Colonic mucosa (tissue), 4 donors: ENCODE measurements at regions not wholly inside any gene's neighbourhood (a gene's known extent, or its start where the extent isn't known, plus 50 kb on each side); places are given as distances from the start of the nearest gene placed in this dataset.

Experiments used
- DNase-seq: peaks from one replicate; pipeline ENCODE4 v3.0.0-alpha.2; 2020
- H3K27ac ChIP-seq: fragments of 200-600 bp; one replicate; pipeline ENCODE4 v1.8.0; 2021
- H3K27me3 ChIP-seq: fragments of 200-600 bp; one replicate; pipeline ENCODE4 v1.8.0; 2021
- H3K36me3 ChIP-seq: fragments of 200-600 bp; one replicate; pipeline ENCODE4 v1.8.0; 2021
- H3K4me1 ChIP-seq: fragments of 200-600 bp; one replicate; pipeline ENCODE4 v1.8.0; 2021; ENCODE audit warnings: mild to moderate bottlenecking
- H3K4me3 ChIP-seq: fragments of 200-600 bp; one replicate; pipeline ENCODE4 v1.8.0; 2021
- H3K9ac ChIP-seq, 2 donors: one replicate each; pipeline ENCODE4 v1.7.0; 2013; ENCODE audit warnings: control low read depth in 2 of 2, low read depth in 2 of 2, low read length in 2 of 2
- H3K9me3 ChIP-seq: fragments of 200-600 bp; one replicate; pipeline ENCODE4 v1.8.0; 2021
- CTCF ChIP-seq: fragments of 200-600 bp; IDR thresholded peaks from one replicate; pipeline ENCODE4 v1.8.0; 2022; ENCODE audit warnings: antibody characterized with exemption, mild to moderate bottlenecking
- intact Hi-C: fragments of 100-400 bp; cut with DNase I; formaldehyde crosslinking; loops from one replicate; pipeline ENCODE4 v1.14.1; 2022
- donor health status: healthy.
- donor health status: DM: no; HTN: no; CAD: no.
- donor health status: DM: no; HTN: no; CAD: no.

GRCh38 chr4:80145739-80146138, 51.6 kb upstream of the PRDM8 start:
- no peak overlapping the region for H3K9ac ChIP-seq
- H3K27ac ChIP-seq: no peak overlapping the region
- H3K4me1 ChIP-seq: no peaks in the 10 kb centered on the region
- no peak for TF ChIP-seq CTCF
- H3K9me3 ChIP-seq: no peaks in the 10 kb centered on the region
- H3K27me3 ChIP-seq: no peaks in the 10 kb centered on the region
- no peak overlapping the region for H3K4me3 ChIP-seq
- intact Hi-C loops: no loop called here
- DNase-seq: no peak
- no peaks in the 10 kb centered on the region for H3K36me3 ChIP-seq

- Histone ChIP-seq H3K9me3 (no peaks in the 10 kb centered on the region), H3K27me3 (no peaks in the 10 kb centered on the region), H3K4me3 (no peak overlapping the region), H3K9ac (no peak overlapping the region), H3K4me1 (no peaks in the 10 kb centered on the region), H3K36me3 (no peaks in the 10 kb centered on the region), H3K27ac (no peak overlapping the region)
- TF ChIP-seq CTCF: no peak
- no peak for DNase-seq
- intact Hi-C loops: no loop called here
Measured at GRCh38 chr4:80144676-80145470, 52.4 kb upstream of the PRDM8 start.

- Histone ChIP-seq H3K4me3 (no peak overlapping the region), H3K9ac (no peak overlapping the region), H3K4me1 (no peaks in the 10 kb centered on the region), H3K27me3 (no peaks in the 10 kb centered on the region), H3K36me3 (no peaks in the 10 kb centered on the region), H3K27ac (no peak overlapping the region), H3K9me3 (no peaks in the 10 kb centered on the region)
- no peak for TF ChIP-seq CTCF
- intact Hi-C loops: no loop called here
- DNase-seq: no peak
Measured at GRCh38 chr4:80143307-80143679, 54.0 kb upstream of the PRDM8 start.

- no peak overlapping the region for H3K4me3 ChIP-seq
- no peaks in the 10 kb centered on the region for H3K27me3 ChIP-seq
- no peaks in the 10 kb centered on the region for H3K4me1 ChIP-seq
- no peak overlapping the region for H3K27ac ChIP-seq
- no peak for TF ChIP-seq CTCF
- DNase-seq: no peak
- H3K9me3 ChIP-seq: no peaks in the 10 kb centered on the region
- intact Hi-C loops: no loop called here
- no peak overlapping the region for H3K9ac ChIP-seq
- no peaks in the 10 kb centered on the region for H3K36me3 ChIP-seq
Measured at GRCh38 chr4:80142394-80143306, 54.7 kb upstream of the PRDM8 start.

- H3K27me3 ChIP-seq: no peaks in the 10 kb centered on the region
- H3K36me3 ChIP-seq: no peaks in the 10 kb centered on the region
- no peak for TF ChIP-seq CTCF
- H3K4me3 ChIP-seq: no peak overlapping the region
- H3K9ac ChIP-seq: no peak overlapping the region
- no peak overlapping the region for H3K27ac ChIP-seq
- H3K9me3 ChIP-seq: no peaks in the 10 kb centered on the region
- H3K4me1 ChIP-seq: no peaks in the 10 kb centered on the region
- intact Hi-C loops: no loop called here
- no peak for DNase-seq
Measured at GRCh38 chr4:80141543-80141942, 55.8 kb upstream of the PRDM8 start.
